DOHH2 (cell line): ENCODE measurements at regions not wholly inside any gene's neighbourhood (a gene's known extent, or its start where the extent isn't known, plus 50 kb on each side); places are given as distances from the start of the nearest gene placed in this dataset.

ENCODE experiments used
- EZH2phosphoT487 ChIP-seq: fragments of 200-600 bp; sonication (generic); IDR thresholded peaks from 2 replicates; pipeline ENCODE4 v1.6.1; 2017; ENCODE audit warnings: borderline replicate concordance, mild to moderate bottlenecking, antibody characterized with exemption, low read length, moderate library complexity, mixed read lengths
- TF ChIP-seq, protein P1 (sequence below): fragments of 200-600 bp; sonication (generic); IDR thresholded peaks from one replicate; pipeline ENCODE4 v1.5.1; 2014; ENCODE audit warnings: antibody characterized with exemption, mild to moderate bottlenecking, low read depth, low read length; ENCODE audit not compliant: poor library complexity, severe bottlenecking

DNA sequence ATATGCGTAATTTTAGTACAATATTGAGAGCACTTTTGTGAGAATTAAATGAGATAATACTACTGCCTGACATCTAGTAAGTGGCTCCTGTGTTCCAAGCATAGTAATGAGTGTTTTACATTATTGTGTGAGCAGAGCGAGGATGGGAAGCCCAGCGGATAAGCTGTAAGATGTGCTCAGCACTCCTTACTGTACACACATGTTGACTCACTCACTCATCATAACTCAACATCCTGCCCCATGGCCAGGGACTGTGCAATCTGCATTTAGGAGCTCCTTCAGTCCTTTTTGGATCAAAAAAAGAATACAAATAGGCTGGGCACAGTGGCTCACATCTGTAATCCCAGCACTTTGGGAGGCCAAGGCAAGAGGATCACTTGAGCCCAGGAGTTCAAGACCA, 72.9 kb upstream of the NEBL start:
- TF ChIP-seq, protein P1, sequence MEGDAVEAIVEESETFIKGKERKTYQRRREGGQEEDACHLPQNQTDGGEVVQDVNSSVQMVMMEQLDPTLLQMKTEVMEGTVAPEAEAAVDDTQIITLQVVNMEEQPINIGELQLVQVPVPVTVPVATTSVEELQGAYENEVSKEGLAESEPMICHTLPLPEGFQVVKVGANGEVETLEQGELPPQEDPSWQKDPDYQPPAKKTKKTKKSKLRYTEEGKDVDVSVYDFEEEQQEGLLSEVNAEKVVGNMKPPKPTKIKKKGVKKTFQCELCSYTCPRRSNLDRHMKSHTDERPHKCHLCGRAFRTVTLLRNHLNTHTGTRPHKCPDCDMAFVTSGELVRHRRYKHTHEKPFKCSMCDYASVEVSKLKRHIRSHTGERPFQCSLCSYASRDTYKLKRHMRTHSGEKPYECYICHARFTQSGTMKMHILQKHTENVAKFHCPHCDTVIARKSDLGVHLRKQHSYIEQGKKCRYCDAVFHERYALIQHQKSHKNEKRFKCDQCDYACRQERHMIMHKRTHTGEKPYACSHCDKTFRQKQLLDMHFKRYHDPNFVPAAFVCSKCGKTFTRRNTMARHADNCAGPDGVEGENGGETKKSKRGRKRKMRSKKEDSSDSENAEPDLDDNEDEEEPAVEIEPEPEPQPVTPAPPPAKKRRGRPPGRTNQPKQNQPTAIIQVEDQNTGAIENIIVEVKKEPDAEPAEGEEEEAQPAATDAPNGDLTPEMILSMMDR: no peak
- TF ChIP-seq EZH2phosphoT487: no peak
